Bone marrow (tissue), 2 donors: ENCODE measurements at regions not wholly inside any gene's neighbourhood (a gene's known extent, or its start where the extent isn't known, plus 50 kb on each side); places are given as distances from the start of the nearest gene placed in this dataset.

Experiments used
- DNase-seq, 2 donors: peaks; one replicate each; lab custom pipeline; 2025; lab: John Stamatoyannopoulos, UW

DNA sequence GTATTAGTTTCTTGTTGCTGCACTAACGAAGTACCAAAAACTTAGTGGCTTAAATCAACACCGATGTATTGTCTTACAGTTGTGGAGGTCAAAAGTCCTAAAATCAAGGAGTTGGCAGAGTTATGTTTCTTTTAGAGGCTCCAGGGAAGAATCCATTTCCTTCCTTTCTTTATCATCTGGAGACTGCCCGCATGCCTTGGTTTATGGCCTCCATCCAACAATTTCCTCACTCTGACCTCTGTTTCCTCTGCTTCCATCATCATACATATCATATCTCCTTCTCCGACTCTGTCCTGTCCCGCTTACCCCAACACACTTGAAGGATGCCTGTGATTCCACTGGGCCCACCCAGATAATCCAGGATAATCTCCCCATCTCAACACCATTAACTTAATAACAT, 627.8 kb downstream of the KCNJ2 start:
- DNase-seq, result no peak

DNA sequence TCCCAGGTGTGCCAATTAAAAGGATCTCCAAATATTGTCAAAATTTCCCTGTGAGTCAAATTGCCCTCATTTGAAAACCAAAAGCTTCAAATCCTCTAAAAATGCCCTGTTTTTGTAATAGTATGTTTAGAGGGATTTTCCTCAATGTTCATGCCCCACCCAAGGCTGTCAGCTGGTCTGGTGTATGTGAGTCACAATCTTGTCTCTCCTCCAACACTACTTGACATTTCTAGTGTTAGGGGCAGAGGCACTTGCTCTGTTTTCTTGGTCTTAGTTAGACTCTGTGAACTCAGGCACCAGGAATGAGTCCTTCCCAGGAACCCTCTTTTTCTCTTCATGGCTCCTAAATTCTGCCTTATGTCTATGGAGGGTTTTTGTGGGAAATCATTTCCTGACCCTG, 634.8 kb downstream of the KCNJ2 start:
- DNase-seq, result no peak

DNA sequence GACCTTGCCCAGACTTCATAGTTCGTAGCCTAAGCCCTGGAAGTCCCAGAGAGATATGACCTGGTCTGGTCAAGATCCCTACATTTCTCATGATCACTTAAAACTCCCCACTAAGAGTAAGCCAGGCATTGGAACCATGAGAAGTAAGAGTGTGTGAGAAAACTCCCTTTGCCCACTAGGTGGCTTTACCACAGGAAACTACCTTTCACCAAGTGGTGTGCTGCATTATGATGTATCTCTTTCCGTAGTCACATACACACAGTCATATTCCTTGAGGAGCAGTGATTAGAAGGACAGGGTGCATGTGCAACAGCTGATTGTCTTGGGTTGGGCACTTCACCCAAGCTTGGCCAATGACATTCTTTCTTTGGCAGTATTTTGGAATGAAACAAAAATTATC, 639.3 kb downstream of the KCNJ2 start:
- DNase-seq, result no peak

DNA sequence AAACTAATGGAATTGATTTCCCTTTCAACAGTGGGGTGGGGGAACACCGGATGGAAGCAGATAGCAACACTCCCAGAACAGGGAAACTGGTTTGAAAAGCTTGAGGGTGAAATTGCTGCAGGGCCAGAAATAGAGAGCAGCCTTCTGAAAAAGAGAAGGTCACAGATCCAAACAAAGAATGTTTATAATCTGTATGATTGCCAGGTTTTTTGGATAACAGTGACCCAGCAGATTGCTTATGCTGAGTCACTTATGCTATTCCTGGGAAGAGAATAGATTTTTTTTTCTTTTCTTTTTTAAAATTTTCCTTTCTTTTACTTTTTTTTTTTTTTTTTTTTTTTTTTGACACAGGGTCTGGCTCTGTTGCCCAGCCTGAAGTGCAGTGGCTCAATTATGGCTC, 641.3 kb downstream of the KCNJ2 start:
- no peak for DNase-seq

DNA sequence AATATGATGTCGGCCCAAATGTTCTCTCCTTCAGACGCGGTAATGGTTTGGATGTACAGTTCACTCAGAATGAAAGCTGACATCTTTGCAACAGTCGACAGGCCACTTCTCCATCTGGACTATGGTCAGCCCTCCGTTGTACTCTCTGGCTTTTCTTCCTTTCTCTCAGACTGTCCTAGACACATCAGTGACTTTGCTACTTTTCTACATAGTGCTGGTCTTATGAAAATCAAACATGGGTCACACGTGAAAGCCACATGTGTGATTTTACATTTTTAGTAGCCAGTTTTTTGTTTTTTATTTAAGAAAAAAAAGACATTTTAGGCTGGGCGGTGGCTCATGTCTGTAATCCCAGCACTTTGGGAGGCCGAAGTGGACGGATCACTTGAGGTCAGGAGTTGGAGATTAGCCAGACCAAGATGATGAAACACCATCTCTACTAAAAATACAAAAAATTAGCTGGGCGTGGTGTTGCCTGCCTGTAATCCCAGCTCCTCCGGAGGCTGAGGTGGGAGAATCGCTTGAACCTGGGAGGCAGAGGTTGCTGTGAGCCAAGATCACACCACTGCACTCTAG, 644.1 kb downstream of the KCNJ2 start:
- no peak for DNase-seq

DNA sequence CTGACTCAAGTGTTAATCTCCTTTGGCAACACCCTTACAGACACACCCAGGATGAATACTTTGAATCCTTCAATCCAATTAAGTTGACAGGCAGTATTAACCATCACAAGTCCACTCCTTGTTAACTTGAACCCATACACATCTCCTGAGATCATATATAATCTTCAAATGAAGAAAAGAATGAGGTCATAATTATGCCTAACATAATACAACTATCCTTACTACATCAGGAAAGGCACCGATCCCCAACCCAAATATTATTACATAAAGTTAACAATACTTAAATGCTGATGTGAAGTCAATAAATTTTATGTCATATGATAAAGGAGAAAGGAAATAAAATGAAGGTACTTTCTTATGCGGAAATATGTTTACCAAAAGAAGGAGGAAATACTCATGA, 649.9 kb downstream of the KCNJ2 start:
- DNase-seq, result no peak

DNA sequence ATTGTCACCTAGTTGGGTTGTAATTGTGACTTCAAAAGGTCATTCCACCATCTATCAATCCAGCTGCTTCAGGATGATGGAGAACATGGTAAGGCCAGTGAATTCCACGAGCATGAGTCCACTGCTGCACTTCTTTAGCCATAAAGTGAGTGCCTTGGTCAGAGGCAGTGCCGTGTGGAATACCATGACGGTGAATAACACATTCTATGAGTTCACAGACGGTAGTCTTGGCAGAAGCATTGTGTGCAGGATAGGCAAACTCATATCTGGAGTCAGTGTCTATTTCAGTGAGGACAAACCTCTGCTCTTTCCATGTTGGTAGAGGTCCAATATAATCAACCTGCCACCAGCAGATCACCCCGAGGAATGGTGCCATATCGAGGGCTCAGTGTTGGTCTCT, 650.9 kb downstream of the KCNJ2 start:
- no peak for DNase-seq

DNA sequence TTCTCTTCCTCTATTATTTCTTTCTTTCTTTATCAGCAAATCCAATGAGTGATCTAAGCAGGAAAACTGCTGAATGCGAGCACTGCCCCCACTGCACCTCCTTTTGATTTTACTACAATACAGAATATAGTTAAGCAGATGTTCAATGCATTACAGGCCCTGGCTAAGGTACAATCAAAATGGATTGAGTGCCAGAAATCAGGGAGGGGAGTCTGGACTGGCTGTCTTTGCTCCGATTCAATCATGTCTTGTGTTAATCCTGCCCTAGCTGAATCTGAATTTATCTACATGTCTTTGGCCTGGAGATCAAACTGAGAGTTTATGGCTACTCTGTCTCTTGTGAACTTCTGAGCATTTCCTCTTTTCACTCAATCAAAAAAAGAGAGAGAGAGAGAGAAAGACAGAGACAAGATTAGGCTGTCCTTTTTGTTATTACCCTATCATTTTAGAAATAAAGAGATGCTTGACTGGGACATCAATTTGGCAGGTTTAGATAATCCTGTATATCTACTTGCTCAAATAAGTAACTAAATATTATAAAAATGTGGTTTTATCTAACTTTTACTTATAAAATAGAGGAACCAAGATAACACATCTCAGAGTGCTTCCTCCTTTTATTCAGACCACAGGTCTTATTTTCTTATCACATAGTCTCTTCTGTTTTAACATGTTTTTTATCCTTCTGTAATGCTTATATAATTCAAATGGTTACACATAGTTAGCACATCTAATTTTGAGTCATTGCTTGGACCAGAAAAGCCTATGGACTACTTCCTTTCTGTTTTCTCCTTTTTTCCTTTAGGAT, 656.2 kb downstream of the KCNJ2 start:
- DNase-seq, result no peak

DNA sequence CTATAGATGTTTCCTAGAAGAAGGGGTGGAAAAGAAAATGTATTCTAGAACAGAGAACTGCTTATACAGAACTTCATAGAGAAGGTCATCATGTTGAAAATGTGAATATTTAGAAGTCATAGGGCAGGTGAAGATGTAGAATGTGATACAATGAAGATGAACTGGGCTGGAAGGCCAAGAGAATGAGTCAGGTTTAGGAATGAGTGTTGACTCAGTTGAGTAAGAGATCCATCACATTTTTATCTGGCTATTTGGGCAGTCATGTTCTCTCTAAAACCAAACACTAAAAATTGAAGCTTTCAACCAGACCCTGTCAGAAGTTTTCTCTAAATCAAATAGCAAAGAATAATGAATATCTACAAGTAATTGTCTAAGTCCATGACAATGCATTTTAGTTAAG, 660.5 kb downstream of the KCNJ2 start:
- no peak for DNase-seq

DNA sequence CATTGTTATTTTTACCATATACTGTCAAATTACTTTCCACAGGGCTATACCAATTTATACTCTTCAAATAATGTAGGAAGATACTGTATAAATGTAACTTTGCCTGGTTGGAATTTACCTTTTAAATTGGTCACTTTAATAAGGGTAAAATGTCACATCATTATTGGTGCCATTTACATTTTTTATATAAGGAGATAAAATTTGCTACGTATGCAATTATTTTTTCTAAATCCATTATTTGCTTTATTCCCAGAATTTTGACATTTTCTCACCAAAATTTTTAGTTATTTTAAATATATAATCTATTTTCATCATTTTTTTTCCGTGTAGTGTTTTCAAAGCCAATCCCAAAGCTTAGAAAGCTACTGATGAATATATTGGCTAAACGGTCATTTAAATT, 664.7 kb downstream of the KCNJ2 start:
- no peak for DNase-seq

DNA sequence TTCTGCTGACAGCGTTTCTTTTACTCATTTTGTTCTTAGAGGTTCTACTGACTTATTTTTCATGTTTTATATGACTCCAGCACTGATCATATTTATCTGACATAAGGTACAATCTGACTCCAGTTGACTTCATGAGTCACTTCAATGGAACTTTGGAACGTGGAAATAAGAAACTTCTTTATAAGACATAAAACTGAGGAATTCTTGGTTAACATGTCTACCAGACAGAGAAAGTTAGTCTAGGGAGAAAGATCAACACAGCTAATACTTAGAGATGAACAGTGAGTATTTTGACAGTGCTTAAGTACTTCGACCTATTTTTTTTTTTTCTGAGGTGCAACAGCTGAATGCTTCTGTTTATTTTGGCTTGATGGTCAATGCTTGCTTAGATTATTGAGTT, 679.5 kb downstream of the KCNJ2 start:
- no peak for DNase-seq

DNA sequence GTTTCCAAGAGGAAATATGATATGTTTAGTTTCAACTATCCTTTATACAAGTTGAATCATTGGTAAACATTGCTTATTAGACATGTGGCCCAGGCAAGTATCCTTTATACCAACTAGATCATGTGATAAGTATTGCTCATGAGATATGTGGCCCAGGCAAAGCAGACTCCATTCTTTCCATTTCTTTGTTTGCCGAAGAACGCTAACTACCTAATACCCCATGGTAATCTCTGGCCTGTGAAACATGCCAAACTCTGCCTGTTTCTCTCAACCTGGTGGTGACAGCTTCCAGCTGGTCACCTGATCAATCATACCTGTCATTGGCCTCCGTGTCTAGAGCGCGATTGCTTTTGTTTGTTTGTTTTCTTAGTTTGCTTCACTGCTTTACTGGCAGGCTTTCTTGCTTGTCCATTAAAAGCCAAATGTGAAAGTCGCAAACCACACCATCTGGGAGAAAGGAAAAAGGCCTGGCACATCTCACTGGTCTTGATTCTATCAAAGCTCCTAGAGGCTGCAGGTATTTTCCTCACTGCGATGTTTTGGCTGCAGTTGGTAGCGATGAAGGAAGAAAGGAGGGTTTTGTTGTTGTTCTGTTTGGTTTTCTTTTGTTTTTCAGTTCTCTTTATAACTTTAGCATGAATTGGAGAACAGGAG, 686.2 kb downstream of the KCNJ2 start:
- no peak for DNase-seq

DNA sequence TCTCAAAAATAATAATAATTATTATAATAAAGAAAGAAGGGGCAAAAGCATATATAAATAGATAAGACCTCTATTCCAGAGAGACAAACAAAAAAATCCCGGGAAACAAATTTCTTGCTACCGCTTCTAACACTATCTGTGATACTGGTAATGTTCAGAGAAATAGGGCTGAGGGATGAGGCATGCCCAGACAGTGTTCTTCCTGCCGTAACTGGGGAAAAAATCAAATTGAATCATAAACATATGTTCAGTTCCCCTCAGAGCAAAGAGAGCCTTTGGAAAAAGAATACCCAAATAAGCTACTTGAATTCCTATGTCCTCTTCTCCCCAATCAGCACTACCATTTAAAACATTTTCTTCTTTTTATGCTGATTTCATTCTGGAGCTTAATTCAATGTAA, 688.0 kb downstream of the KCNJ2 start:
- DNase-seq, result no peak

DNA sequence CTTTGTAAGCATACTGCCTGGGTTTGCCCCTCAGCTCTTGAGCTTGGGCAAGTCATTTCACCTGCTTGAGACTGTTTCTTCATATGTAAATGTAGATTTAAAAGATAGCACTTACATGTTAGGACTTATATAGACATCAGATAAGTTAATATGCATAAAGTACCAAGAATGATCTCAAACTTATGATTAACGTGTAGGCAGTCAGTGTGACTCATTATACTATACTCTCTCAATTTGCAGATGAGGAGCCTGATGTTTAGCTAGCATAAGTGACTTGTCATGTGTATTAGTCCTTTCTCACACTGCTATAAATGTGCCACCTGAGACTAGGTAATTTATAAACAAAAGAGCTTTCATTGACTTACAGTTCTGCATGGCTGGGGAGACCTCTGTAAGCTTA, 690.5 kb downstream of the KCNJ2 start:
- DNase-seq, result no peak

DNA sequence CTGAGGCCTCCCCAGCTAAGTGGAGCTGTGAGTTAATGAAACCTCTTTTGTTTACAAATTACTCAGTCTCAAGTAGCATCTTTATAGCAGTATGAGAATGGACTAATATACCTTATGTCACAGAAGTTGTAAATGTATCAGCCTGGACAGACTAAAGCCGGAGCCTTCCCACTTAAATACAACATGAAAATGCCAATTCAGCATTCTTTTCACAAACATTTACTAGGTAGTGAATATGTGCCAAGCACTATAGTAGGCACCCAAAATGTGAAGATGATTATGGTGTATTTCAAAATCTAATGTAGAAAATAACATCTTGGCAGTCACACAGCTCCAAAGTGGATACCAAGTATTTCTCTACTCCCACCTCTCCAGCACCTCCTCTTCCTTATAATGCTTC, 693.0 kb downstream of the KCNJ2 start:
- no peak for DNase-seq

DNA sequence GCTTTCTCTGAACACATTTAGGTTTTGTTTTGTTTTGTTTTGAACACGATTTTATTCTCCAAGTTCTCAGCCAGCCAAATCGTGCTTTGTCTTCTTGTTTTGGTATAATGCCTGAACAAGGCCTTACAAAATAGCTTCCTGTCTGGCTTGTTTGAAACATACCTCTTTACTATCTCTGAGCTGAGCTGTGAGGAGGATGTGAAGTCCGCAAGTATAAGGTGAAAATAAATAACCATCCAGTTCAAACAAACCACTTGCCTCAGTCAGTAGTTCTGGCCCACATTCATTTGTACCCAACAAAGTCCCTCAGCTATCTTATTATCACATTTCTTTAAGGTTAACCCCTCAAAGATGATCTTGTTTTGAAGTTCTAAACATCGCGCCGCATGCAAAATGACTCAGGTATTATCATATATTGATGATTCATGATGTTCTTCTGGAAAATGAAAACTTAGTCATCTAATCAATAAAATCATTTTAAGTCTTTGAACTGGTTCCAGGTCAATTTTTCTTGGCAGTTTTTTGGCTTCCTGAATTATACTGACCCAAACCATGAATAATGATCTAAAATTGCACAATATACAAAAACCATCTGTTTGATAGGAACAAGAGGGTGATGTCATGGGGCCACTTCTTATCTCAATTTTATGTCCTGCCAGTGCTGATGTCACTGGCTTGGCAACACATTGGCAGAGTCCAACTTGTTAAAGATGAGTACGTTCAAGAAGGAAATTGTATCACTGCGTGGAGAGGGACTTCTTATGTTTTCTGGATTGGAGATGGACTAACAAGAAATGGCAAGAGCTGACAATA, 694.3 kb downstream of the KCNJ2 start:
- no peak for DNase-seq

DNA sequence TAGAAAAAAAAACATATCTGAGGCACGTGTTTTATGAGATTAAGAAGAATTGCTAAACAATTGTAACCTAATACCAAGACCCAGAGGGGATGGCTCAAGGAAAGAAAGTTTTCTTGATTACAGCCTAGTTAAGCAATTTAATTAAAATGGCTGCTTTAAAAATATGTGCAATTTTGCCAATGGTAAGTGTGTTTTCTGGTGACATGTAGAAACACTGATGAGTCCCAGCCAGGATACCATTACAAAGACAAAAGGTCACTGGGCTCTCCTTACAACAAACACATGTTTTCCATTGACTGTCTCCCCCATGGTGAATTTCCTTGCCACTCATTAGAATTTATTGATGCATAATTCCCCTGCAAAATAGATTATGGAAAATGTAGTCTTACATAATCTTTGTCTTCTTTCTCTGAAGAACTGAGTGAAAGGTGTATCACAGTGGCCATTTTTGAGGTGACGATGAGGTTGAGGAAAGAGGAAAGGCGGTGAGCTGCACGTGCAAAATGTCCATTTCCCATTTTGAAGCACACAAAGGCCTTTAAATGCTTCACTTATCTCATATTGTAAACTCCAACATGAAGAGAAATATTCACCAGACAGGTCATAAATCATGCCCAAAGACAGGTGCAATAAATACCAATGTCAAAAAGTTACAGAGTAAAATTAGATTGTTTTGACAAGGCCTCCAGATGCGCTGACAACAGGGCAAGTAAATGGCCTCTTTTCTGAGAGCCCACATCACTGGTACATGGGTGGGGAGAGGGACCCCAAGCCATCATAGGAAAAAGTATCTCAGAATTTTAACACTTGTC, 696.9 kb downstream of the KCNJ2 start:
- no peak for DNase-seq

DNA sequence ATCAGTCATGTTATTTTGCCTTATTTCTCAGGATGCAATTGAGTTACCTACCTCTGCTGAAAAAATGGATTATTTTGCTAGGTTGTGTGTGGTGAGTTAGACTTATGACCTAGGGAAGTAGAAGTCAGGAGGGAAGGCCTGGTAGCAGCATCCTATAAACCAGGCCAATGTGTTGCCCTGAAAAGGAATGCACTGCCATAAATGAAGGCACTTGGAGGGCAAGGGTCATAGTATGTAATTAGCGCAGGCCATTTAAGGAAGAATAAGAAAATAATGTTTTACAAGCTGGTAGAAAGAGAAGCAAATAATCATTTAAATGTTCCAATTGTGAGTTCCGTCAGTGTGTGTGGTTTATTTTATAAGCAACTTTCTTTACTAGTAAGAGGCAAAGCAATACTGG, 698.8 kb downstream of the KCNJ2 start:
- DNase-seq, result no peak

DNA sequence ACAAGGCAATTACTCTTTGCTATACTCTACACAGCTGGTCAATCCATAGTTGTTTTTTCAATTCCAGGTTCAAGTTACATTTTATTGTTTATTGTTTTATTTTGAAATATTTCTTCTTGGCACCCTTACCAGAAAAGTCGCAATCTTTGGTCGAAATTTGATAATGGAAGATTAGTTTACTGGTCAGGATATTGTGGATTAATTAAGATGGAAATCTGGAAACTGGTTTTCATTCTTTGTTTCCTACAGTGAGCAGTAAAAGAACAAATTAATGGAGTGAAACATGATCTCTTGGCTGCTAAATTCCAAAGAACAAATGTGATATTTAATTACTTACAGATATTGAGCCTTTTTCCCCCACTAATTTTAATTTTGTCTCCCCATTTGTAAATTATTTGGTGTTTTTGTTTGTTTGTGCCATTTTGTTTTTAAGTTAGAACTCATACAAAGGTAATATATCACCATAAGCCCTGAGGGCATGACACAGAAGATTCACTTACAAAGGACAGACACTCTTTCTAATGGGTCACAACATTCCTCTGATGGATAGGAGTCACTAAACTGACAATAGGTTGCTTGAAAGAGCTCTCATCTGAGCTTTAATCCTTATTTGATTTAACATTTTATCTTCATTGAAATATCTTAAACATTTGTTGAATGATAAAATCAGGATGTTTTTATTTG, 700.2 kb downstream of the KCNJ2 start:
- no peak for DNase-seq

DNA sequence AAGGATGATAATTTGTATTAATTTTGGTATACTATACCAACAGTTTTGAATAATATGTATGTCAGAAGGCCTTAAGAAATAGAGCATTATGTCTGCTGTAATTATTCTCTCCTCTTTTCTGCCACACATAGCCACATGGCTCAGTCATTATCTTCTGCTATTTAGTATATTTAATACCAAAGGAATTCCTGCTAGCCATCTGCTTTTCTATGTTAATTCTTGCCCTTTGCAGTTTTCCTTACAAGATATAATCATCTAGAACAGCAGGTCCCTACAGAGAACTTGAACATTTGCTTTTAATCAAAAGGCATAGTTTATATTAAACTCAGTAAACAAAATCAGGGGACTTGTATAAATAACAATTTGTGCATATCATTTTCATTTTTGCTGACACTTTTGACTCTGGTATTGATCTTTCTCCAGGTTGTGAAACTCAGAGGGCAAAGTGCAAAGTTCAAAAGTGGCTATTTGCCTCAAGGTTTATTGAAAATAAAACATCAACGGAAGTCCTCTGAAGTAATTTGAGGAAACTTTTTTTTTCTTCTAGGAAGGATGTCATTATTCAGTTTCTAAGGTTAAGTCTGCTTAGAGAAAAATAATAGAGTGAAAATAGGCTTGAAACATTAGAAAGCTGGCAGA, 702.0 kb downstream of the KCNJ2 start:
- no peak for DNase-seq

DNA sequence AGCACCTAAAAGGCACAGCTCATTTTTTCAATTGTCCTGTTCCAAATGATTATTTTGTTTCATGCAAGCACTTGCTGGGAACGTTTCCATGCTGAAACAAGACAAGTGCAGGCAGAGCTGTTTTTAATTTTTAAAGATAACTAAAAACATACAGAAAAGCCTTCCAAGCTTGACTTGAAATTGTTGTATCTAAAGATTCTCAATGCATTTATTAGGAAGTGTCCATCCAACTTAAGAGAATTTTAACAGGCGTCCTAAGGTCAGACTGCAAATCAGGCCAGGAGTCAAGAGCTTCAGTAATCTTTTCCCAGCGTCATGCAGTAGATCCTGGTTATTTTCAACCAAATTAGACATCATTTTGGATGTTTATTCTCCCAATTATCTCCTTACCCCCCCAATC, 702.8 kb downstream of the KCNJ2 start:
- no peak for DNase-seq
